ENCODE measurements at regions not wholly inside any gene's neighbourhood (a gene's known extent, or its start where the extent isn't known, plus 50 kb on each side); places are given as distances from the start of the nearest gene placed in this dataset.
A peak's percentile ranks its signal among the peaks of the same experiment; 100 is the strongest.

- no peak overlapping the region for H3K4me3 ChIP-seq
- no peak for DNase-seq (ENCODE audit: low spot score)
- no peak for TF ChIP-seq CTCF (IDR thresholded peaks at IDR 0.05)
- H3K27ac ChIP-seq: peak overlapping the region in 1 of 2 donors; percentile 68
These were observed 229.7 kb upstream of the TLE3 start for GRCh38 chr15:70327328-70327855.

DNA sequence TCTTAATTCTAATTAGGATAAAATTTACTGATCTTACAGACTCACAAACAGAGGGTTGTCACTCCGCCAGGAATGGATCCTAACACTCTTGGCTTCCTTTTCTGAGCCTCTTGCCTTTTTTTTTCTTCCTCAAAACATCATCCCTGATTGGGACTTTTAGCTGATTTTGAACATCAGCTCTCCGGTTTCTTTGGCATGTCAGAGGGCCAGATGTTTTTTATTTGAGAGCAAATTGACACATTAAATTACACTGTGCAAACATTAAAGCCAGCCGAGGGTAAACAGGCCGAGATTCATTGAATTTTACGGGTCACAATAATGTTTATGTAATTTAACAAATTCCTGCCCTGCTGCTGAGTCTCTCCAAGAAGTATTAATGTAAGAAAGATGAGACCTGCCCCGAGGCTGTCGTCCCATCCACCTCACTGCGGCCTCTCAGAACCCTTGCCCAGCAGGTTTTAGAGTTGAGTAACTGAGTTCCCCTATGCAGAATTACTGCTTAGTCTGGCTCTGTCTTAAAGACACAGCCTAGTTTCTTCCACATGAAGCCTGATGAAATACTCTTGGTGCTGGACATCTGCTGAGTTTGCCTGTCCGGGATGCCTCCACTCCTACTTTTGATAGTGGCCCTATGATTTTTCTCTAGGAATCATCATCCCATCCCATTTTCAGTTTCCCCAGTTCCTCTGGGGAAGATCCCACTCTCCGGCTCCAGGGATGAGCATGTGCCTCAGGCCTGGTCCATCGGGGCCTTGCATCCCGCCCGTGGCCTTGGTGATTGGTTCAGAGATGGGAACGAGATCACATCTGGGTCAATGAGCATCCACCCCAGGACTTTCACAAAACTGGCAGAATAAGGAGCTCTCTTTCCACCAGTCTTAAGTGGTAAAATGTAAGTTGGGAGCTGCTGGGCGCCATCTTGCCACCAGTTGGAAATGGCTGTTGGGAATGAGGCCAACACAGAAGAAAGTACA, 226.6 kb upstream of the TLE3 start:
- Histone ChIP-seq H3K4me3 (no peak overlapping the region), H3K27ac (peak overlapping the region in 1 of 2 donors; percentile 60)
- no peak for DNase-seq (ENCODE audit: low spot score)
- TF ChIP-seq CTCF (IDR thresholded peaks at IDR 0.05): no peak

DNA sequence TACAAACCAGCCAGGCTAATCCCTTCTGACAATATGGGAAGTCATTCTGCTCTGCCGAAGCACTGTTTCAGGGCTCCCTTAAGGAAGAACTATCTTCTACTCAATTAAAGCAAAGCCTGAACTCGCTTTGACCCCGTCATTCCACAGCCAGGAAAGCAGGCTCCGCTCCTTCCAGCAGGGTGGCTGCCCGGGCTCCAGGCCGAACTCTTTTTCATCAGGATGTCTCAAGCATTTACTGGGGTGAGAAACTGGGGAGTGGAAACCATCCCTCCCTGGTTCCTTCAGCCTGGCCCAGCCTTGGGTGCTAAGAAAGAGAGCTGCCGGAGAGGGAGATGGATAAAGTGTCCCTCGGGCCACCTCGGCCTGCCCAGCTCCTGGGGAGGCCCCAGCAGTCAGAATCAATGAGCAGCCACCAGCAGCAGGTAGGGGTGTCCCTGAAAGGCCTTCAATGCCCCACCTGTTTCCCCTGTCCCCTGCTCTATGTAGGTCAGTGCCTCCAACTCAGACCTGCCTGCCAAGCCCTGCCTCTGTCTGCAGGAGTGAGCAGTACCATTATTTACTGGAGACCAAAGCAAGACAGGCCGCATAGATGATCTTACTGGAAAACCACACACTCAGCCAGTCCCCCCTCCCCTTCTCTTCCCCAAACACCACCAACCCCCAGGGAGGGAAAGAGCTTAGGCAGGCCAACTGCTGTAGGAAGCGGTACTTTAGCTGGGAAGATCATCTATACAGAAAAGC, 225.6 kb upstream of the TLE3 start:
- TF ChIP-seq CTCF (IDR thresholded peaks at IDR 0.05): no peak
- H3K4me3 ChIP-seq: no peak overlapping the region
- peak overlapping the region in 1 of 2 donors; percentile 60 for H3K27ac ChIP-seq
- DNase-seq (ENCODE audit: low spot score): no peak

DNA sequence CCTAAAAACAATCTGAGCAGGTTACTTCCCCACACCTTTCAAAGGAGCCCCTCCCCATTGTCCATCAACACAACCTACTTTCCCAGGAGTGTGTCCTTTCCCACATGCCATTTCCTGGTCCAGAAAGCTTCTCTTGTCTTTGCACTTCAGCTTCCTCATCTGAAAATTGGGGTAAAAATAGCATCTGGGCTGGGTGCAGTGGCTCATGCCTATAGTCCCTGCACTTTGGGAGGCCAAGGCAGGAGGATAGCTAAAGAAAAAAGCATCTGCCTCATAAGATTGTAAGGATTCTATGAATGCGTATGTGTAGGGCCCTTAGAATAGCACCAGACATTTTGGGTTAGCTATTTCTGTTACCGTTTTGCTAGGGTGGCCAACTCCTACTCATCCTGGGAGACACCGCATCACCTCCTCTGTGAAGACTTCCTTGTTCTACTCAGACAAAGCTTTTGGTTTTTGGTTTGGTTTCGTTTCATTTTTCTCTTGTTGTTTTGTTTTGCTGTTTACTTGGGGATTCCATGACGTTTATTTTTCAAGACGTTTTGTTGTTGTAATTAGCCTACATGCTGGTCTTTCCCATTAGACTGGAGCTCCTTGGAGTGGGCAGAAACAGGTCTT, 224.4 kb upstream of the TLE3 start:
- Histone ChIP-seq H3K27ac (no peak overlapping the region), H3K4me3 (no peak overlapping the region)
- TF ChIP-seq CTCF (IDR thresholded peaks at IDR 0.05): no peak
- DNase-seq (ENCODE audit: low spot score): no peak

- no peak for DNase-seq (ENCODE audit: low spot score)
- TF ChIP-seq CTCF (IDR thresholded peaks at IDR 0.05): no peak
- Histone ChIP-seq H3K27ac (no peak overlapping the region), H3K4me3 (no peak overlapping the region)
These were observed 223.6 kb upstream of the TLE3 start for GRCh38 chr15:70321172-70321819.

GRCh38 chr15:70320482-70320881, 222.8 kb upstream of the TLE3 start:
- Histone ChIP-seq H3K27ac (no peak overlapping the region), H3K4me3 (no peak overlapping the region)
- no peak for TF ChIP-seq CTCF (IDR thresholded peaks at IDR 0.05)
- DNase-seq (ENCODE audit: low spot score): no peak

Data from coronary artery (tissue), 2 donors.